WERI-Rb-1 (cell line): ENCODE measurements at regions not wholly inside any gene's neighbourhood (a gene's known extent, or its start where the extent isn't known, plus 50 kb on each side); places are given as distances from the start of the nearest gene placed in this dataset.

ENCODE experiments used
- DNase-seq: peaks from one replicate; pipeline ENCODE4 v3.0.0-alpha.2; 2020
- H3K27ac ChIP-seq: fragments of 250-450 bp; sonication (Bioruptor Pico); 2 replicates; pipeline ENCODE4 v1.5.1; 2020; ENCODE audit warnings: mild to moderate bottlenecking, moderate library complexity
- H3K27me3 ChIP-seq: fragments of 250-450 bp; sonication (Bioruptor Pico); 2 replicates; pipeline ENCODE4 v1.5.1; 2021; ENCODE audit warnings: mild to moderate bottlenecking, low read depth, moderate library complexity; ENCODE audit not compliant: insufficient read depth, severe bottlenecking
- H3K36me3 ChIP-seq: fragments of 250-450 bp; sonication (Bioruptor Pico); 2 replicates; pipeline ENCODE4 v1.5.1; 2020; ENCODE audit warnings: mild to moderate bottlenecking, moderate library complexity
- H3K4me3 ChIP-seq: 2 replicates; pipeline ENCODE4 v1.5.1; 2011; ENCODE audit warnings: low read depth, mild to moderate bottlenecking, control low read depth, low read length
- H3K9me3 ChIP-seq: fragments of 250-450 bp; sonication (Bioruptor Pico); 2 replicates; pipeline ENCODE4 v1.5.1; 2021; ENCODE audit warnings: mild to moderate bottlenecking, moderate library complexity; ENCODE audit not compliant: severe bottlenecking
- CTCF ChIP-seq: IDR thresholded peaks from 2 replicates; pipeline ENCODE4 v1.5.1; 2011; ENCODE audit warnings: low read depth, mild to moderate bottlenecking, control low read depth, inconsistent platforms, low read length

- DNase-seq, result no peak
- H3K27me3 ChIP-seq, result peaks cover 13% of the 10 kb centered on the region
- no peaks in the 10 kb centered on the region for H3K9me3 ChIP-seq
- no peak for TF ChIP-seq CTCF
- H3K36me3 ChIP-seq, result no peaks in the 10 kb centered on the region
- H3K4me3 ChIP-seq, result no peak overlapping the region
- H3K27ac ChIP-seq, result no peak overlapping the region
Measured at GRCh38 chr14:38070061-38070588, 137.6 kb upstream of the SSTR1 start.

- Histone ChIP-seq H3K36me3 (no peaks in the 10 kb centered on the region), H3K9me3 (no peaks in the 10 kb centered on the region), H3K4me3 (no peak overlapping the region), H3K27me3 (peaks cover 5% of the 10 kb centered on the region), H3K27ac (no peak overlapping the region)
- no peak for TF ChIP-seq CTCF
- DNase-seq, result no peak
Measured at GRCh38 chr14:38073641-38074040, 134.1 kb upstream of the SSTR1 start.

GRCh38 chr14:38074081-38074480, 133.6 kb upstream of the SSTR1 start:
- no peaks in the 10 kb centered on the region for H3K9me3 ChIP-seq
- DNase-seq, result no peak
- H3K36me3 ChIP-seq, result no peaks in the 10 kb centered on the region
- no peak for TF ChIP-seq CTCF
- H3K27ac ChIP-seq, result no peak overlapping the region
- H3K27me3 ChIP-seq, result peaks cover 5% of the 10 kb centered on the region
- no peak overlapping the region for H3K4me3 ChIP-seq

- Histone ChIP-seq H3K27me3 (peaks cover 5% of the 10 kb centered on the region), H3K36me3 (no peaks in the 10 kb centered on the region), H3K4me3 (no peak overlapping the region), H3K9me3 (no peaks in the 10 kb centered on the region), H3K27ac (no peak overlapping the region)
- no peak for TF ChIP-seq CTCF
- DNase-seq, result no peak
Measured at GRCh38 chr14:38074754-38075153, 132.9 kb upstream of the SSTR1 start.

DNA sequence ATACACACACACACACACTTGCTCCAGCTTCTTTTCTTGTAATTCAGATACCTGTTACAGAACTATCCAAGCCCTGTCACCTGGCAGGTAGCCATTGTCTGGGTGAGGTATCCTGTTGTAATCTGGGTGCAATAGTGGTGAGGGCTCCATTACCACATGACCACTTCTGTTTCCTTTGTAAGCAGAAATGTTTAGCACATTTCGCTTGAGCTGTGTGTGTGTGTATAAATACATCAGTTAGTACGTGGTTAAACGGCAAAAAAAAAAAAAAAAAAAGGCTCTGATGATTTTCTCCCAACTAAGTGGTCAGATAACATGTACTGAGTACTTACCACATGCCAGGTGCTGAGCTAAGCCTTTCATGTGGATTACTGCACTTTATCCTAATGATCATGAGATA, 129.3 kb upstream of the SSTR1 start:
- Histone ChIP-seq H3K9me3 (no peaks in the 10 kb centered on the region), H3K4me3 (no peak overlapping the region), H3K27me3 (peaks cover 2% of the 10 kb centered on the region), H3K36me3 (no peaks in the 10 kb centered on the region), H3K27ac (no peak overlapping the region)
- TF ChIP-seq CTCF, result no peak
- DNase-seq, result no peak

DNA sequence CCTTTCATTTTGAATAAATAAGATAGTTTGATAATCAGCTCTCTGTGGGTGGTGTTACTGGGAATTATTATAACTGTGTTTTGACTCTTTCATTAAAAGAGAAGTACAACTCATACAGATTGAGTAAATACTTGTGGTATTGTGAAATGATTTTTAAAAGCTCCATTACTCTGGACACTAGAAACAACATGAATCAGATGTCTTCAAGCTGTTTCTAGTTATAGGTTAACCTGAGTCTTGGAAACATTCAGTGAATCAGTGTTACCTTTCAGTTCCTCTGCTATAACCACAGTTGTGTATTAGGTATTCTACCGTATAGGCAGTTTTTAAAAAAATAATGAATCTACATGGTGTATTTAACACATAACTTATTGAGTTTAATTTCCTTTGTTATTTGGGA, 128.4 kb upstream of the SSTR1 start:
- Histone ChIP-seq H3K27ac (no peak overlapping the region), H3K4me3 (no peak overlapping the region), H3K27me3 (peaks cover 2% of the 10 kb centered on the region), H3K36me3 (no peaks in the 10 kb centered on the region), H3K9me3 (no peaks in the 10 kb centered on the region)
- no peak for DNase-seq
- TF ChIP-seq CTCF, result no peak
